Germinal center (tissue), 1 donor: ENCODE measurements at regions not wholly inside any gene's neighbourhood (a gene's known extent, or its start where the extent isn't known, plus 50 kb on each side); places are given as distances from the start of the nearest gene placed in this dataset.

Experiments used
- DNase-seq: peaks from one replicate; pipeline ENCODE4 v3.0.0; 2012; ENCODE audit warnings: mixed read lengths, low spot score

- DNase-seq = no peak
Observed at GRCh38 chr2:163834841-163835240, 99.0 kb upstream of the FIGN start.

DNA sequence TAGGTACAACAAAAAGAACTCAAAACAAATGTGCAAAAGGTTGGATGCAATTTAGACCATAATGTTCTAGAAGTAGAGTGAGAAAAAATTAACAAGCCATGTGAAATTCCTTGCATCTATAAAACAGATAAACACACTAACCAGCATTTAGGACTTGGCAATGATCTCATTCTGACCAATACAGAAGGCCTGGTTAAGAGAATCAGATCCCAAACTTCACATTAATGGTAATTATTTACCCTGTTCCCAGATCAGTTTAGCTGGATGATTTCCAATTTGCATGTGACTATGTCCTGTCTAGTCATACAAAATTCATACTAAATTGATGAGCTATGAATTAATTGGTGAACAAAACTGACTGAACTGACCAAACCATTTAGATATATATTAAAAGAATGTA, 98.4 kb upstream of the FIGN start:
- DNase-seq = no peak

- DNase-seq = no peak
Observed at GRCh38 chr2:163828771-163829170, 93.0 kb upstream of the FIGN start.

GRCh38 chr2:163822033-163822432, 86.2 kb upstream of the FIGN start:
- no peak for DNase-seq

GRCh38 chr2:163812926-163813520, 77.2 kb upstream of the FIGN start:
- no peak for DNase-seq

DNA sequence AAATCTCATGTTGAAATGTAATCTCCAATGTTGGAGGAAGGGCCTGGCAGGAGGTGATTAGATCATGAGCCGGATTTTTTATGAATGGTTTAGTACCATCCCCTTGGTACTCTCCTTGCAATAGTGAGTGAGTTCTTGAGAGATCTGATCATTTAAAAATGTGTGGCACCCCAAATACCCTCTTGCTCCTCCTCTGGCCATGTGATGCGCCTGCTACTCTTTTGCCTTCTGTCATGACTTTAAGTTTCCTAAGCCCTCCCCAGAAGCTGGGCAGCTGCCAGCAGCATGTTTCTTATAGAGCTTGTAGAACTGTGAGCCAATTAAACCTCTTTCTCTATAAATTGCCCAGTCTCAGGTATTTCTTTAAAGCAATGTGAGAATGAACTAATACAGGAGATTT, 72.6 kb upstream of the FIGN start:
- DNase-seq = no peak

- DNase-seq = no peak
Observed at GRCh38 chr2:163802284-163802683, 66.5 kb upstream of the FIGN start.

- no peak for DNase-seq
Observed at GRCh38 chr2:163801486-163801885, 65.7 kb upstream of the FIGN start.

DNA sequence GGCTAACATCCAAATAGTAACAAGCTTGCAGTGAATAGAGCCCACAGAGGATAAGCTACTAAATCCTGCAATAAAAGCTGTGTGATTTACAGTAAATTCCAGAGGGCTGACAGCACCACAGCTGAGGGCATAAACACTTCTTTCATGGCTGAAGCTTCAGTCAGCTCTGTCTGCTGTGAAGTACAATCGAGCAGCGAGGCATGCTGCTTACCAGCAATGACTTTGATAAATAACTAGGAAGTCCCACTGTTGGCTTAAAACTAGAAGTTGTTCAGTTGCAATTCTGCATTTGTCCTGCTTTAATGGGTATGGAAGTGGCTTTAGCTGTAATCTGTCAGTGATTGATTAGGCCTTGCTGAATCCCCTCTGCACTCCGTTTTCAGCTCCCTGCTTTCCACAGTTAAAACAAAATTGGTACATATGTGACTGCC, 65.2 kb upstream of the FIGN start:
- no peak for DNase-seq

DNA sequence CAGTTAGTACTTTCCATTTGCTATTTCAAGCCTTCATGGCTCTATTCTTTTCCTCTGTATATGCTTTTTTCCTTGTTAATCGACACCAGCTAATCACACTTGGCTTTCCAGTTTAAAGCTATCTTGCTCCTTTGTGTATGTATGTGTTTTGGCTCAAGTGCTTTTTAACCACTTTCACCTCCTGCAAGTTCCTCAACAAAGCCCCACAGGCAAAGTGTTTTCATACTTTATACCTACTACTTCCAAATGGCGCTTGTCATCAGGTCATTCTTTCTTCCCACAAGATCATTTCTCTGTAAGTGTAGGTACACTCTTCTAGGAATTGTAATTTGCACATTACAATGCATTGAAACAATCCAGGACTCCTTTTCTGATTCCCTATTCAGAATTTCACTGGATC, 64.0 kb upstream of the FIGN start:
- no peak for DNase-seq

DNA sequence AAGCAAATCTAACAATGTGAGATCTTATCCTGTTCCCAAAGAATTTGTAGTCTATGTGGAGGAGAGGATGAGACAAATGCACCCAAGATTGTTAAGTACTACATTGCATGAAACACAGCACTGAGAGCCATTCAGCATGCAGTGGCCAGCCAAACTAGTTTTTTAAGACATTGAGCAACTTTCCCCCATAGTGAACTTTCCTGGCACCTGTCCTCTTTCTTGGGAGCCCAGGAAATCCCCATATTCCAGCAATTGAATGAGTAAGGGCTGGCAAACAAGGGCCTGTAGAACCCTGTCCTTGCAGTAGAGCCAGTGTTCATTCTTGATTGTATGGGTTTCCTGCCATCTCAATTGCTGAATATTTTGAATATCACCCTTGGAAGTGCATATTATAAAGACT, 58.8 kb upstream of the FIGN start:
- no peak for DNase-seq
